Stomach (tissue), 8 donors: ENCODE measurements at regions not wholly inside any gene's neighbourhood (a gene's known extent, or its start where the extent isn't known, plus 50 kb on each side); places are given as distances from the start of the nearest gene placed in this dataset.

Source experiments
- DNase-seq, 2 donors: peaks; one replicate each; pipeline versions ENCODE4 v3.0.0 to v3.0.0-alpha.2; 2013 to 2019
- H3K27ac ChIP-seq, 5 donors: fragments of 200-600 bp in 4 of 5; sonication (generic) in 4 of 5; one replicate each; pipeline ENCODE4 v1.5.1; 2013 to 2019; ENCODE audit warnings: mild to moderate bottlenecking in 1 of 5, moderate library complexity in 1 of 5
- H3K27me3 ChIP-seq, 3 donors: fragments of 200-600 bp; sonication (generic); one replicate each; pipeline ENCODE4 v1.5.1; 2017 to 2019; ENCODE audit warnings: mixed run types in 1 of 3
- H3K36me3 ChIP-seq, 4 donors: fragments of 200-600 bp; sonication (generic); 1 replicate in 3 of 4; 2 replicates in 1 of 4; pipeline ENCODE4 v1.5.1; 2016 to 2019
- H3K4me1 ChIP-seq, 4 donors: fragments of 200-600 bp; sonication (generic); one replicate each; pipeline ENCODE4 v1.5.1; 2016 to 2019
- H3K4me3 ChIP-seq, 4 donors: fragments of 200-600 bp; sonication (generic) in 3 of 4; one replicate each; pipeline ENCODE4 v1.5.1; 2016 to 2019; ENCODE audit warnings: mild to moderate bottlenecking in 1 of 4
- H3K9me3 ChIP-seq, 4 donors: fragments of 200-600 bp; sonication (generic); one replicate each; pipeline ENCODE4 v1.5.1; 2016 to 2019
- EP300 ChIP-seq: sonication (generic); formaldehyde crosslinking; IDR thresholded peaks from one replicate; pipeline ENCODE4 v1.6.1; 2017; ENCODE audit warnings: antibody characterized with exemption
- POLR2A ChIP-seq, 4 donors: fragments of 450-650 bp; IDR thresholded peaks; one replicate each; pipeline ENCODE4 v1.6.1; 2016; ENCODE audit warnings: antibody characterized with exemption in 4 of 4, control low read depth in 2 of 4, mild to moderate bottlenecking in 1 of 4, moderate library complexity in 1 of 4
- POLR2AphosphoS5 ChIP-seq, 3 donors: sonication (generic); formaldehyde crosslinking; IDR thresholded peaks; one replicate each; pipeline ENCODE4 v1.6.1; 2016; ENCODE audit warnings: antibody characterized with exemption in 3 of 3
- WGBS, 5 donors: extraction: QIAGEN DNeasy Blood & Tissue Kit in 3 of 5; methylation state at CpG; one replicate each; pipeline versions ENCODE4 v1.1.5 to v1.1.7; 2013 to 2018; 5-methylcytosine and 5-hydroxymethylcytosine counted together
- intact Hi-C: fragments of 100-400 bp; cut with DNase I; formaldehyde crosslinking; loops from one replicate; pipeline ENCODE4 v1.15.1; 2023; ENCODE audit warnings: low total_unique reads
- TF ChIP-seq, protein P1 (sequence below), 7 experiments: fragments of 450-650 bp in 4 of 7; fragments of 200-600 bp in 3 of 7; sonication (generic) in 3 of 7; IDR thresholded peaks; one replicate each; pipeline ENCODE4 v1.5.1; 2016 to 2019; ENCODE audit warnings: antibody characterized with exemption in 7 of 7, control low read depth in 2 of 7, mild to moderate bottlenecking in 1 of 7
- donor health status: healthy with polysubstance abuse.
- donor health status: Bipolar disorder and iron deficiency.
- donor health status: healthy.

DNA sequence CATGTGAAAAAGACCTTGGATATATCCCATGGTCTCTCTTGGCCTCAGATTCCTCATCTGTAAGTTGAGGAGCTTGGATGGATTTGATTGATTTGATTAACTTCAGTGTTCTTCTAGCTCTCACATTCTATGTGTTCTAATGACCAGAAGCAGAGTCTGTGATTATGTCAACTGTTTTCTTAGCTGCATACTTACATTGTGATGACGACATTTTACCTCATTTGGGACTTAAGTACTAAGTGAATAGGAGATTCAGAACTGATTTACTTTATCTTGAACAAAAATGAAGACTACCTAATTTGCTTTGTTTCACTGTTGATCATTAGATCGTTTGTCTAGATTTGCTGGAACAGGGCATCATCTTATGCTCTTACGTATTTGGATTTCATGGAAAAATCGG is 427.7 kb downstream of the SH3GL2 start:
- Histone ChIP-seq H3K4me1 (no peaks in the 10 kb centered on the region), H3K9me3 (no peaks in the 10 kb centered on the region), H3K27ac (no peak overlapping the region), H3K36me3 (no peaks in the 10 kb centered on the region), H3K4me3 (no peak overlapping the region), H3K27me3 (no peaks in the 10 kb centered on the region)
- no peak for DNase-seq
- 85 to 93% (median 88%) methylated on average over 4 of the region's 4 CpGs for WGBS, 5 donors
- TF ChIP-seq POLR2A (IDR thresholded peaks at IDR 0.05) (no peak), POLR2AphosphoS5 (IDR thresholded peaks at IDR 0.05) (no peak)
- TF ChIP-seq, protein P1, sequence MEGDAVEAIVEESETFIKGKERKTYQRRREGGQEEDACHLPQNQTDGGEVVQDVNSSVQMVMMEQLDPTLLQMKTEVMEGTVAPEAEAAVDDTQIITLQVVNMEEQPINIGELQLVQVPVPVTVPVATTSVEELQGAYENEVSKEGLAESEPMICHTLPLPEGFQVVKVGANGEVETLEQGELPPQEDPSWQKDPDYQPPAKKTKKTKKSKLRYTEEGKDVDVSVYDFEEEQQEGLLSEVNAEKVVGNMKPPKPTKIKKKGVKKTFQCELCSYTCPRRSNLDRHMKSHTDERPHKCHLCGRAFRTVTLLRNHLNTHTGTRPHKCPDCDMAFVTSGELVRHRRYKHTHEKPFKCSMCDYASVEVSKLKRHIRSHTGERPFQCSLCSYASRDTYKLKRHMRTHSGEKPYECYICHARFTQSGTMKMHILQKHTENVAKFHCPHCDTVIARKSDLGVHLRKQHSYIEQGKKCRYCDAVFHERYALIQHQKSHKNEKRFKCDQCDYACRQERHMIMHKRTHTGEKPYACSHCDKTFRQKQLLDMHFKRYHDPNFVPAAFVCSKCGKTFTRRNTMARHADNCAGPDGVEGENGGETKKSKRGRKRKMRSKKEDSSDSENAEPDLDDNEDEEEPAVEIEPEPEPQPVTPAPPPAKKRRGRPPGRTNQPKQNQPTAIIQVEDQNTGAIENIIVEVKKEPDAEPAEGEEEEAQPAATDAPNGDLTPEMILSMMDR (IDR thresholded peaks at IDR 0.05) = no peak
- intact Hi-C loops = no loop called here

DNA sequence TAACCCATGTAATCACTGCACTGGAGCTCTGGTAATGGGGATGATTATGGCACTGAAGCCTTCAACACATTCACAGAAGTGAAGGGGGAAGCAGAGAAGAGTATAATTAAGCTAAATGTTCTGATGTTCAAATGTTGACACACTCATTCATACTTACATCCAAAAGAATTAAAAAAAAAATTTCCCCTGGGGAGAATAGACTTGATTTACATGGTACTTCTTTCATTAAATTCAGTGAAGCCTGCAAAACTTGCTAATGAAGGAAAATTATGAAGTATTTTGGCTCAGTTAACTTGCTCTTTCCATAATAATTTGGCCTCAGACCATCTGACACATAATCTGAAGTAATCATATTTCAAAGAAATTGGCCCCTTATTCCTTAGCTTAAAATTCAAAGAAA is 428.8 kb downstream of the SH3GL2 start:
- H3K4me1 ChIP-seq = no peaks in the 10 kb centered on the region
- no peaks in the 10 kb centered on the region for H3K9me3 ChIP-seq
- no peak overlapping the region for H3K4me3 ChIP-seq
- no peak for TF ChIP-seq POLR2A (IDR thresholded peaks at IDR 0.05)
- intact Hi-C loops = no loop called here
- DNase-seq = no peak
- no peak overlapping the region for H3K27ac ChIP-seq
- no peaks in the 10 kb centered on the region for H3K27me3 ChIP-seq
- H3K36me3 ChIP-seq = no peaks in the 10 kb centered on the region

GRCh38 chr9:18009902-18010301 is 431.0 kb downstream of the SH3GL2 start:
- Histone ChIP-seq H3K9me3 (no peaks in the 10 kb centered on the region), H3K27ac (no peak overlapping the region), H3K27me3 (no peaks in the 10 kb centered on the region), H3K4me3 (no peak overlapping the region), H3K36me3 (no peaks in the 10 kb centered on the region), H3K4me1 (no peaks in the 10 kb centered on the region)
- intact Hi-C loops = no loop called here
- DNase-seq = no peak
- 64 to 74% (median 68%) methylated on average over 3 of the region's 3 CpGs for WGBS, 5 donors
- TF ChIP-seq EP300 (no peak), POLR2AphosphoS5 (IDR thresholded peaks at IDR 0.05) (no peak), POLR2A (IDR thresholded peaks at IDR 0.05) (no peak)
- TF ChIP-seq, protein P1 (IDR thresholded peaks at IDR 0.05) = no peak

GRCh38 chr9:18010492-18010891 is 431.6 kb downstream of the SH3GL2 start:
- H3K4me1 ChIP-seq = no peaks in the 10 kb centered on the region
- H3K4me3 ChIP-seq = no peak overlapping the region
- H3K27me3 ChIP-seq = no peaks in the 10 kb centered on the region
- H3K9me3 ChIP-seq = no peaks in the 10 kb centered on the region
- no peak for DNase-seq
- no peak overlapping the region for H3K27ac ChIP-seq
- intact Hi-C loops = no loop called here
- TF ChIP-seq POLR2AphosphoS5 (IDR thresholded peaks at IDR 0.05) (no peak), POLR2A (IDR thresholded peaks at IDR 0.05) (no peak), EP300 (no peak)
- TF ChIP-seq, protein P1 (IDR thresholded peaks at IDR 0.05) = no peak
- H3K36me3 ChIP-seq = no peaks in the 10 kb centered on the region
- 63 to 91% (median 87%) methylated on average over 5 of the region's 5 CpGs for WGBS, 5 donors

DNA sequence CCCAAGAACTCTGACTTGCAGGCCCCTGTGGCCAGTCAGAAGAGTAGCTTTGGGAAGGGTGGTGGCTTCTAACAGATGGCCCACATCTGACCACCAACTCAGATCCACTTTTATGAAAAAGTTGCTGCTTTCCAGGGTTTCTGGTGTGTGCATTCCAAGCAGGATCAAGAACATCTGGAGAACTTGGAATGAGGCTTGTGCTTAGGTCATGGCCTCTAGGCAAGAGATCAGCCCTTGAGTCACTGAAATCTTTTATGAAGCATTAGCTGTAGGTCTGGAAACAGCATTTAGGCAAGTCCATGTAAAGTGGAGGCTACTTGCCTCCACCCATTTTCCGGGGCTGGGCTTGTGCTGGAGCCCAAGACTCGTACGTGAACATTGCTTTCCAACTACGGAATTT is 433.3 kb downstream of the SH3GL2 start:
- no peaks in the 10 kb centered on the region for H3K4me1 ChIP-seq
- H3K27me3 ChIP-seq = no peaks in the 10 kb centered on the region
- no peak for TF ChIP-seq POLR2A (IDR thresholded peaks at IDR 0.05)
- no peak for TF ChIP-seq POLR2AphosphoS5 (IDR thresholded peaks at IDR 0.05)
- TF ChIP-seq, protein P1 (IDR thresholded peaks at IDR 0.05) = no peak
- no peak for TF ChIP-seq EP300
- intact Hi-C loops = no loop called here
- H3K4me3 ChIP-seq = no peak overlapping the region
- H3K36me3 ChIP-seq = no peaks in the 10 kb centered on the region
- H3K9me3 ChIP-seq = no peaks in the 10 kb centered on the region
- WGBS, 5 donors = 84 to 95% (median 87%) methylated on average over 4 of the region's 4 CpGs
- no peak overlapping the region for H3K27ac ChIP-seq
- DNase-seq = no peak
